ENCODE measurements at regions not wholly inside any gene's neighbourhood (a gene's known extent, or its start where the extent isn't known, plus 50 kb on each side); places are given as distances from the start of the nearest gene placed in this dataset.

GRCh38 chr7:37514497-37514896, 65.8 kb upstream of the ELMO1 start:
- 76 to 81% methylated on average over 5 of the region's 5 CpGs for WGBS, 2 donors

GRCh38 chr7:37516664-37517063, 68.0 kb upstream of the ELMO1 start:
- WGBS, 2 donors, result 51 to 55% methylated on average over 5 of the region's 5 CpGs
- ATAC-seq (ENCODE audit: low FRiP score in 2 of 2) (no peak), DNase-seq (no peak)
- Histone ChIP-seq H3K4me3 (no peak overlapping the region), H3K36me3 (no peaks in the 10 kb centered on the region), H3K4me1 (no peaks in the 10 kb centered on the region), H3K27ac (no peak overlapping the region), H3K27me3 (no peaks in the 10 kb centered on the region), H3K9me3 (no peaks in the 10 kb centered on the region)
- TF ChIP-seq POLR2AphosphoS5 (IDR thresholded peaks at IDR 0.05) (no peak), EP300 (IDR thresholded peaks at IDR 0.05) (no peak), POLR2A (IDR thresholded peaks at IDR 0.05) (no peak), CTCF (IDR thresholded peaks at IDR 0.05) (no peak)

More at GRCh38 chr7:37514497-37514896, 65.8 kb upstream of the ELMO1 start:
- DNase-seq (no peak), ATAC-seq (ENCODE audit: low FRiP score in 2 of 2) (no peak)
- Histone ChIP-seq H3K4me3 (no peak overlapping the region), H3K27ac (no peak overlapping the region), H3K27me3 (no peaks in the 10 kb centered on the region), H3K36me3 (no peaks in the 10 kb centered on the region), H3K9me3 (no peaks in the 10 kb centered on the region), H3K4me1 (no peaks in the 10 kb centered on the region)
- TF ChIP-seq POLR2A (IDR thresholded peaks at IDR 0.05), result no peak
- no peak for TF ChIP-seq EP300 (IDR thresholded peaks at IDR 0.05)
- TF ChIP-seq CTCF (IDR thresholded peaks at IDR 0.05), result no peak
- TF ChIP-seq POLR2AphosphoS5 (IDR thresholded peaks at IDR 0.05), result no peak

- Histone ChIP-seq H3K36me3 (no peaks in the 10 kb centered on the region), H3K27me3 (no peaks in the 10 kb centered on the region), H3K4me1 (no peaks in the 10 kb centered on the region), H3K27ac (no peak overlapping the region), H3K9me3 (no peaks in the 10 kb centered on the region), H3K4me3 (no peak overlapping the region)
- WGBS, 2 donors, result 90 to 98% methylated on average over 2 of the region's 2 CpGs
- TF ChIP-seq POLR2AphosphoS5 (IDR thresholded peaks at IDR 0.05), result no peak
- no peak for TF ChIP-seq POLR2A (IDR thresholded peaks at IDR 0.05)
- TF ChIP-seq CTCF (IDR thresholded peaks at IDR 0.05), result no peak
- no peak for TF ChIP-seq EP300 (IDR thresholded peaks at IDR 0.05)
- DNase-seq (no peak), ATAC-seq (ENCODE audit: low FRiP score in 2 of 2) (no peak)
Observed at GRCh38 chr7:37518266-37518665, 69.6 kb upstream of the ELMO1 start.

GRCh38 chr7:37524056-37524455, 75.4 kb upstream of the ELMO1 start:
- Histone ChIP-seq H3K36me3 (no peaks in the 10 kb centered on the region), H3K27ac (no peak overlapping the region), H3K4me1 (no peaks in the 10 kb centered on the region), H3K4me3 (no peak overlapping the region), H3K27me3 (no peaks in the 10 kb centered on the region), H3K9me3 (no peaks in the 10 kb centered on the region)
- TF ChIP-seq EP300 (IDR thresholded peaks at IDR 0.05) (no peak), CTCF (IDR thresholded peaks at IDR 0.05) (no peak), POLR2AphosphoS5 (IDR thresholded peaks at IDR 0.05) (no peak), POLR2A (IDR thresholded peaks at IDR 0.05) (no peak)
- DNase-seq (no peak), ATAC-seq (ENCODE audit: low FRiP score in 2 of 2) (no peak)
- 75 to 91% methylated on average over 4 of the region's 4 CpGs for WGBS, 2 donors

- Histone ChIP-seq H3K9me3 (no peaks in the 10 kb centered on the region), H3K4me1 (no peaks in the 10 kb centered on the region), H3K36me3 (no peaks in the 10 kb centered on the region), H3K4me3 (no peak overlapping the region), H3K27me3 (no peaks in the 10 kb centered on the region), H3K27ac (no peak overlapping the region)
- 38 to 57% methylated on average over 2 of the region's 2 CpGs for WGBS, 2 donors
- no peak for ATAC-seq (ENCODE audit: low FRiP score in 2 of 2)
- no peak for DNase-seq
- TF ChIP-seq POLR2A (IDR thresholded peaks at IDR 0.05) (no peak), CTCF (IDR thresholded peaks at IDR 0.05) (no peak), EP300 (IDR thresholded peaks at IDR 0.05) (no peak), POLR2AphosphoS5 (IDR thresholded peaks at IDR 0.05) (no peak)
Observed at GRCh38 chr7:37524797-37525196, 76.1 kb upstream of the ELMO1 start.

All from upper lobe of left lung (tissue), 6 donors.